GM18517 (cell line): ENCODE measurements at regions not wholly inside any gene's neighbourhood (a gene's known extent, or its start where the extent isn't known, plus 50 kb on each side); places are given as distances from the start of the nearest gene placed in this dataset.

ENCODE experiments used
- ATAC-seq: cut with Tn5 transposase; IDR thresholded peaks from one replicate; pipeline ENCODE4 v1.9.1; 2021; ENCODE audit warnings: mild to moderate bottlenecking, moderate library complexity; ENCODE audit not compliant: unreplicated experiment

GRCh38 chr7:85528581-85528980 is 341.7 kb upstream of the SEMA3D start:
- ATAC-seq, result no peak

GRCh38 chr7:85525676-85526075 is 338.8 kb upstream of the SEMA3D start:
- no peak for ATAC-seq

- no peak for ATAC-seq
Measured at GRCh38 chr7:85522070-85522469, 335.2 kb upstream of the SEMA3D start.

- ATAC-seq, result no peak
Measured at GRCh38 chr7:85521108-85521694, 334.3 kb upstream of the SEMA3D start.

GRCh38 chr7:85520175-85520574 is 333.3 kb upstream of the SEMA3D start:
- ATAC-seq, result no peak

- no peak for ATAC-seq
Measured at GRCh38 chr7:85516675-85517074, 329.8 kb upstream of the SEMA3D start.

- no peak for ATAC-seq
Measured at GRCh38 chr7:85512790-85513189, 325.9 kb upstream of the SEMA3D start.

GRCh38 chr7:85510287-85510686 is 323.4 kb upstream of the SEMA3D start:
- no peak for ATAC-seq

GRCh38 chr7:85509476-85509875 is 322.6 kb upstream of the SEMA3D start:
- no peak for ATAC-seq

GRCh38 chr7:85508642-85509410 is 322.0 kb upstream of the SEMA3D start:
- no peak for ATAC-seq

- ATAC-seq, result no peak
Measured at GRCh38 chr7:85498031-85498430, 311.2 kb upstream of the SEMA3D start.

GRCh38 chr7:85489498-85489897 is 302.6 kb upstream of the SEMA3D start:
- no peak for ATAC-seq

- no peak for ATAC-seq
Measured at GRCh38 chr7:85488406-85488805, 301.6 kb upstream of the SEMA3D start.

- ATAC-seq, result no peak
Measured at GRCh38 chr7:85483177-85483576, 296.3 kb upstream of the SEMA3D start.

GRCh38 chr7:85480666-85481065 is 293.8 kb upstream of the SEMA3D start:
- ATAC-seq, result no peak

- no peak for ATAC-seq
Measured at GRCh38 chr7:85479918-85480643, 293.2 kb upstream of the SEMA3D start.

GRCh38 chr7:85478530-85478929 is 291.7 kb upstream of the SEMA3D start:
- ATAC-seq, result no peak

- no peak for ATAC-seq
Measured at GRCh38 chr7:85475476-85475875, 288.6 kb upstream of the SEMA3D start.

- ATAC-seq, result no peak
Measured at GRCh38 chr7:85475071-85475470, 288.2 kb upstream of the SEMA3D start.

GRCh38 chr7:85474234-85474633 is 287.4 kb upstream of the SEMA3D start:
- ATAC-seq, result peak; percentile 69

GRCh38 chr7:85471740-85472139 is 284.9 kb upstream of the SEMA3D start:
- no peak for ATAC-seq

- no peak for ATAC-seq
Measured at GRCh38 chr7:85471307-85471706, 284.5 kb upstream of the SEMA3D start.
